SK-N-SH (cell line): ENCODE measurements at regions not wholly inside any gene's neighbourhood (a gene's known extent, or its start where the extent isn't known, plus 50 kb on each side); places are given as distances from the start of the nearest gene placed in this dataset.

Experiments
- EP300 ChIP-seq, 2 experiments: IDR thresholded peaks; 2 replicates each; pipeline versions ENCODE4 v1.4.0 to v1.6.1; 2012; ENCODE audit warnings: borderline replicate concordance in 1 of 2, low read depth in 1 of 2, low read length in 1 of 2
- EZH2phosphoT487 ChIP-seq: fragments of 200-600 bp; sonication (generic); IDR thresholded peaks from 2 replicates; pipeline ENCODE4 v1.6.1; 2017; ENCODE audit warnings: low read depth, mixed run types, mild to moderate bottlenecking, antibody characterized with exemption, moderate library complexity, borderline replicate concordance
- FOXJ3 ChIP-seq: sonication (generic); formaldehyde crosslinking; IDR thresholded peaks from 2 replicates; pipeline ENCODE4 v1.5.1; 2020; ENCODE audit warnings: mild to moderate bottlenecking, missing genetic modification reagents

GRCh38 chr3:89577637-89578530 lies 470.5 kb downstream of the EPHA3 start:
- TF ChIP-seq EZH2phosphoT487, result no peak
- no peak for TF ChIP-seq EP300 (IDR thresholded peaks at IDR 0.05; ENCODE audit: borderline replicate concordance in 1 of 2, low read depth in 1 of 2, low read length in 1 of 2)
- no peak for TF ChIP-seq FOXJ3 (CRISPR knock-in tag)
